WI38 (cell line): ENCODE measurements at regions not wholly inside any gene's neighbourhood (a gene's known extent, or its start where the extent isn't known, plus 50 kb on each side); places are given as distances from the start of the nearest gene placed in this dataset.

Source experiments
- H3K4me3 ChIP-seq: 2 replicates; pipeline ENCODE4 v1.5.1; 2011; ENCODE audit warnings: low read depth, mild to moderate bottlenecking, control low read depth, low read length
- TF ChIP-seq, protein P1 (sequence below): IDR thresholded peaks from 2 replicates; pipeline ENCODE4 v1.5.1; 2012; ENCODE audit warnings: low read depth, mild to moderate bottlenecking, control low read depth, low read length

- TF ChIP-seq, protein P1, sequence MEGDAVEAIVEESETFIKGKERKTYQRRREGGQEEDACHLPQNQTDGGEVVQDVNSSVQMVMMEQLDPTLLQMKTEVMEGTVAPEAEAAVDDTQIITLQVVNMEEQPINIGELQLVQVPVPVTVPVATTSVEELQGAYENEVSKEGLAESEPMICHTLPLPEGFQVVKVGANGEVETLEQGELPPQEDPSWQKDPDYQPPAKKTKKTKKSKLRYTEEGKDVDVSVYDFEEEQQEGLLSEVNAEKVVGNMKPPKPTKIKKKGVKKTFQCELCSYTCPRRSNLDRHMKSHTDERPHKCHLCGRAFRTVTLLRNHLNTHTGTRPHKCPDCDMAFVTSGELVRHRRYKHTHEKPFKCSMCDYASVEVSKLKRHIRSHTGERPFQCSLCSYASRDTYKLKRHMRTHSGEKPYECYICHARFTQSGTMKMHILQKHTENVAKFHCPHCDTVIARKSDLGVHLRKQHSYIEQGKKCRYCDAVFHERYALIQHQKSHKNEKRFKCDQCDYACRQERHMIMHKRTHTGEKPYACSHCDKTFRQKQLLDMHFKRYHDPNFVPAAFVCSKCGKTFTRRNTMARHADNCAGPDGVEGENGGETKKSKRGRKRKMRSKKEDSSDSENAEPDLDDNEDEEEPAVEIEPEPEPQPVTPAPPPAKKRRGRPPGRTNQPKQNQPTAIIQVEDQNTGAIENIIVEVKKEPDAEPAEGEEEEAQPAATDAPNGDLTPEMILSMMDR, result no peak
Measured at GRCh38 chr20:57996936-57997890, 231.2 kb downstream of the ANKRD60 start.

GRCh38 chr20:57996465-57996864 lies 232.0 kb downstream of the ANKRD60 start:
- H3K4me3 ChIP-seq, result no peak overlapping the region
- TF ChIP-seq, protein P1, result no peak

More at GRCh38 chr20:57996936-57997890, 231.2 kb downstream of the ANKRD60 start:
- H3K4me3 ChIP-seq, result no peak overlapping the region

GRCh38 chr20:57995381-57995977 lies 233.0 kb downstream of the ANKRD60 start:
- TF ChIP-seq, protein P1, result no peak
- H3K4me3 ChIP-seq, result no peak overlapping the region

DNA sequence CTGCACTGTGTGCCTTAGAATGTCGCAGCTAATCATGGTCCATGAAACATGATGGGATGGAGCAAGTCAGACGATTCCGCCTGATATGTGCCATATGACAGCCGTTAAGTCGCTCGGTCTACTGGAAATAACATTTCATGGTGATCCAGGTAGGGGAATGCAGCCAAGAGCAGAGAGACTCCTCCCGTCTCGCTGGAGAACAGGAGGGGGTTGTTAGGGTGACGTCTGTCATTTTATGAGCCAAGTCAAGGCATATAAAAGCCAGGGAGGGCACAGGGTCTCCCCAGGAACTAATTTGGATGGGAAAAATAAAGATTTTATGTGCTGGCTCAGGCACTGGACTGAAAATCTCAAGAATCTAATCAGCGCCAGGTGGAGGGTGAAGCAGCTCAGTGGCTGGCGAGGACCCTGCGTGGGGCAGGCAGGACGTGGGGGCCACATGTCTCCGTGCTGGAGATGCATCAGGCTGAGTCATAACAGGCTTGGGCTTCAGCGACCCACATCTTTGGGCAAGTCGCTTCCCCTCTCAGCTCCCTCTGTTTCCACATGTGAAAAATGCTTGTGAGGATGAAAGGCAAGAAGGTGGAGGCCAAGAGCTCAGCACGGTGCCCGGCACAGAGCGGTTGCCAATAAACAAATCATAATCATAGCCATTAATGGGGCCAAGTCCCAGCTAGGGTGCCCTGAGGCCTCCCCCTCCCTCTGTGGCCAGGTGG lies 234.6 kb downstream of the ANKRD60 start:
- no peak overlapping the region for H3K4me3 ChIP-seq
- TF ChIP-seq, protein P1, result no peak

GRCh38 chr20:57991211-57991881 lies 237.1 kb downstream of the ANKRD60 start:
- no peak overlapping the region for H3K4me3 ChIP-seq
- TF ChIP-seq, protein P1, result no peak

DNA sequence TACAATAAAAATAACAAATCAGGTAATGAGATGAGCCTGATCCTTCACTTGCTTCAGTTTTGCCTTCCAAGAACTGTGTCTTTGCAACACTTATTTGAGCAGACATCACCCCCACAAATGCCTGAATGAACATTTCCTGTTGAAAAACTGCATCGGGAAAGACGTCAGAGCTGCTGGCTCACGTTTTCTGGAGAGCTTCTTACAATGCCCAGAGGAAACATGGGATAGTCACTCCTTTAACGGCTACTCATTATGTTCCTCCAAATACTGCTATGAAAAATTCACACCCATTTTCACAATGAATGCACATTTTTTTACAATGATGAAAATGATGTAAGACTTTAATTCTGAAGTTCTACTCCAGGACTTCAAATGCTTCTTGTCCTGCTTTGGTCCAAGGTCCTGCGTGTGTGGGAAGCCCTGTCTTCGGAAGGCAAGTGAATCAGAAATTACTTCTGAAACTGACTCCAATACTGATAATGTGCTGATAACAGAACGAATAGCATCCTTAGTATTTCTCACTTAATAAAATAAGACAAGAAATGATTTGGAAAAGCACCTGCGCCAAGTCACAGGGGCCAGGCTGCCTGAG lies 238.0 kb downstream of the ANKRD60 start:
- H3K4me3 ChIP-seq, result no peak overlapping the region
- TF ChIP-seq, protein P1, result no peak
